ENCODE measurements at regions not wholly inside any gene's neighbourhood (a gene's known extent, or its start where the extent isn't known, plus 50 kb on each side); places are given as distances from the start of the nearest gene placed in this dataset.
"Not testable (repeated sequence)": the region's sequence is repeated elsewhere in the genome, so short reads cannot be mapped to it uniquely, and the experiment has no call there.

- Histone ChIP-seq H3K79me2 (ENCODE audit: insufficient read depth, low read length) (no peaks in the 10 kb centered on the region), H3K4me2 (ENCODE audit: insufficient read depth, low read length) (no peak overlapping the region), H3K27me3 (ENCODE audit: insufficient read depth, low read length) (no peaks in the 10 kb centered on the region), H3K4me3 (ENCODE audit: insufficient read depth, low read length) (no peak overlapping the region), H3K27ac (ENCODE audit: low read depth, low read length) (no peak overlapping the region), H3K36me3 (ENCODE audit: insufficient read depth, low read length) (no peaks in the 10 kb centered on the region), H4K20me1 (ENCODE audit: insufficient read depth, low read length) (no peaks in the 10 kb centered on the region), H2AFZ (ENCODE audit: low read length) (no peak overlapping the region), H3K4me1 (ENCODE audit: insufficient read depth, low read length) (no peaks in the 10 kb centered on the region), H3K9me3 (ENCODE audit: low read depth, low read length) (no peaks in the 10 kb centered on the region)
- no peak for DNase-seq (ENCODE audit: insufficient read length, low spot score, missing footprints)
- TF ChIP-seq, protein P1, sequence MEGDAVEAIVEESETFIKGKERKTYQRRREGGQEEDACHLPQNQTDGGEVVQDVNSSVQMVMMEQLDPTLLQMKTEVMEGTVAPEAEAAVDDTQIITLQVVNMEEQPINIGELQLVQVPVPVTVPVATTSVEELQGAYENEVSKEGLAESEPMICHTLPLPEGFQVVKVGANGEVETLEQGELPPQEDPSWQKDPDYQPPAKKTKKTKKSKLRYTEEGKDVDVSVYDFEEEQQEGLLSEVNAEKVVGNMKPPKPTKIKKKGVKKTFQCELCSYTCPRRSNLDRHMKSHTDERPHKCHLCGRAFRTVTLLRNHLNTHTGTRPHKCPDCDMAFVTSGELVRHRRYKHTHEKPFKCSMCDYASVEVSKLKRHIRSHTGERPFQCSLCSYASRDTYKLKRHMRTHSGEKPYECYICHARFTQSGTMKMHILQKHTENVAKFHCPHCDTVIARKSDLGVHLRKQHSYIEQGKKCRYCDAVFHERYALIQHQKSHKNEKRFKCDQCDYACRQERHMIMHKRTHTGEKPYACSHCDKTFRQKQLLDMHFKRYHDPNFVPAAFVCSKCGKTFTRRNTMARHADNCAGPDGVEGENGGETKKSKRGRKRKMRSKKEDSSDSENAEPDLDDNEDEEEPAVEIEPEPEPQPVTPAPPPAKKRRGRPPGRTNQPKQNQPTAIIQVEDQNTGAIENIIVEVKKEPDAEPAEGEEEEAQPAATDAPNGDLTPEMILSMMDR (IDR thresholded peaks at IDR 0.05; ENCODE audit: extremely low read depth, low read depth, low read length), result no peak
Measured at GRCh38 chr2:4916094-4916493, 776.1 kb upstream of the SOX11 start.

GRCh38 chr2:4930704-4931103 is 761.5 kb upstream of the SOX11 start:
- no peak overlapping the region for H2AFZ ChIP-seq (ENCODE audit: low read length)
- no peak overlapping the region for H3K4me3 ChIP-seq (ENCODE audit: insufficient read depth, low read length)
- H3K4me1 ChIP-seq (ENCODE audit: insufficient read depth, low read length), result no peaks in the 10 kb centered on the region
- H3K4me2 ChIP-seq (ENCODE audit: insufficient read depth, low read length), result no peak overlapping the region
- peaks cover 9% of the 10 kb centered on the region for H3K9me3 ChIP-seq (ENCODE audit: low read depth, low read length)
- peak; percentile 18 for DNase-seq (ENCODE audit: insufficient read length, low spot score, missing footprints)
- no peaks in the 10 kb centered on the region for H3K79me2 ChIP-seq (ENCODE audit: insufficient read depth, low read length)
- no peaks in the 10 kb centered on the region for H3K36me3 ChIP-seq (ENCODE audit: insufficient read depth, low read length)
- H3K27me3 ChIP-seq (ENCODE audit: insufficient read depth, low read length), result no peaks in the 10 kb centered on the region
- TF ChIP-seq, protein P1 (IDR thresholded peaks at IDR 0.05; ENCODE audit: extremely low read depth, low read depth, low read length), result no peak
- no peak overlapping the region for H3K27ac ChIP-seq (ENCODE audit: low read depth, low read length)
- H4K20me1 ChIP-seq (ENCODE audit: insufficient read depth, low read length), result no peaks in the 10 kb centered on the region

DNA sequence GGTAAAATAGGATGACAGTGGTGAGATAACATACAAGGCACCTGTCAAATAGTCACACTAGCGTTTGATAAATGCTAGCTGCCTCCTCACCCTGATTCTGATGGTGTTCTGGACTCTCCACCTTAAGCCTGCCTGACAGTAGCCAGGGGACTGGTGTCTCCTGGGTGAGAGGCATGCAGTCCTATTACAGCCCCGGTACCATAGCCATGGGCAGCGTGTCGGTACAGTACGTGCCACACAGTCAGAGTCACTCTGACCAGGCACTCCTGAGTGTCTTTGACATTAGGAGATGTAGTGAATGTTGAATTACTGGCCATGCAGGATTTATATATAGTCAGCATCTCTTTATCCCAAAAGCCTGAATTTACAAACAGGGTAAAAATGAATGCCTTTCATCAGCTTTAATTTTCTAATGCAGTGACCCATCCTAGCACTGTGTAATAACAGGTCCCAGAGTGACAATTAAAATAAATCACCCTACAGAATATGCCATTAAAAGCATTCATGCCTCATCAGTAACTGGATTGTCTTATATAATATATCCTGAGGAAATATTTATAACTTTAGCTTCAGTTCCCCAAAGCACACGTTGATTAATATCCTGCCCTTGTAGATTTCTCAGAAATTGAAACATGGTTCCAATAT is 760.3 kb upstream of the SOX11 start:
- TF ChIP-seq, protein P1 (IDR thresholded peaks at IDR 0.05; ENCODE audit: extremely low read depth, low read depth, low read length), result no peak
- no peak overlapping the region for H2AFZ ChIP-seq (ENCODE audit: low read length)
- peaks cover 9% of the 10 kb centered on the region for H3K9me3 ChIP-seq (ENCODE audit: low read depth, low read length)
- no peak overlapping the region for H3K4me2 ChIP-seq (ENCODE audit: insufficient read depth, low read length)
- no peaks in the 10 kb centered on the region for H3K4me1 ChIP-seq (ENCODE audit: insufficient read depth, low read length)
- H3K27me3 ChIP-seq (ENCODE audit: insufficient read depth, low read length), result no peaks in the 10 kb centered on the region
- no peak overlapping the region for H3K4me3 ChIP-seq (ENCODE audit: insufficient read depth, low read length)
- no peaks in the 10 kb centered on the region for H3K36me3 ChIP-seq (ENCODE audit: insufficient read depth, low read length)
- DNase-seq (ENCODE audit: insufficient read length, low spot score, missing footprints), result peak; percentile 68
- H3K27ac ChIP-seq (ENCODE audit: low read depth, low read length), result no peak overlapping the region
- H3K79me2 ChIP-seq (ENCODE audit: insufficient read depth, low read length), result no peaks in the 10 kb centered on the region
- no peaks in the 10 kb centered on the region for H4K20me1 ChIP-seq (ENCODE audit: insufficient read depth, low read length)

- H3K4me1 ChIP-seq (ENCODE audit: insufficient read depth, low read length); H3K27me3 ChIP-seq (ENCODE audit: insufficient read depth, low read length); DNase-seq (ENCODE audit: insufficient read length, low spot score, missing footprints); H3K4me2 ChIP-seq (ENCODE audit: insufficient read depth, low read length); H3K9me3 ChIP-seq (ENCODE audit: low read depth, low read length); H3K36me3 ChIP-seq (ENCODE audit: insufficient read depth, low read length); H4K20me1 ChIP-seq (ENCODE audit: insufficient read depth, low read length); H2AFZ ChIP-seq (ENCODE audit: low read length); H3K4me3 ChIP-seq (ENCODE audit: insufficient read depth, low read length); H3K79me2 ChIP-seq (ENCODE audit: insufficient read depth, low read length); H3K27ac ChIP-seq (ENCODE audit: low read depth, low read length): not testable (repeated sequence)
Measured at GRCh38 chr2:4935291-4935690, 756.9 kb upstream of the SOX11 start.
